ENCODE measurements at regions not wholly inside any gene's neighbourhood (a gene's known extent, or its start where the extent isn't known, plus 50 kb on each side); places are given as distances from the start of the nearest gene placed in this dataset.
A peak's percentile ranks its signal among the peaks of the same experiment; 100 is the strongest.
"Not testable (repeated sequence)": the region's sequence is repeated elsewhere in the genome, so short reads cannot be mapped to it uniquely, and the experiment has no call there.

GRCh38 chr4:82275431-82276331, 98.1 kb downstream of the HNRNPD start:
- TF ChIP-seq CTCF (IDR thresholded peaks at IDR 0.05; ENCODE audit: low read depth, low read length, poor library complexity, severe bottlenecking): peak; percentile 60
- no peak for TF ChIP-seq EZH2phosphoT487 (IDR thresholded peaks at IDR 0.05; ENCODE audit: borderline replicate concordance, low read length)
- Histone ChIP-seq H3K27me3 (ENCODE audit: control insufficient read depth, low read length) (no peaks in the 10 kb centered on the region), H3K4me3 (ENCODE audit: low read length) (no peak overlapping the region), H3K9me2 (replicated peaks; ENCODE audit: control insufficient read depth, low read length) (no peaks in the 10 kb centered on the region), H3K9me3 (ENCODE audit: control insufficient read depth, insufficient read depth, low read length) (no peaks in the 10 kb centered on the region), H3K79me2 (ENCODE audit: control insufficient read depth, low read length) (no peaks in the 10 kb centered on the region), H3K27ac (ENCODE audit: low read depth, low read length) (no peak overlapping the region), H3F3A (ENCODE audit: control insufficient read depth, insufficient read depth) (no peaks in the 10 kb centered on the region), H3K4me2 (ENCODE audit: low read length) (0 out of 2 replicates have a peak overlapping the region, but pooled peaks have one; percentile 16), H4K20me1 (ENCODE audit: control insufficient read depth, insufficient read depth, low read depth, low read length) (no peaks in the 10 kb centered on the region), H3K36me3 (ENCODE audit: control insufficient read depth, low read length) (no peaks in the 10 kb centered on the region), H3K4me1 (ENCODE audit: control insufficient read depth, low read length) (peaks cover 28% of the 10 kb centered on the region)

GRCh38 chr4:82274700-82275099, 99.1 kb downstream of the HNRNPD start:
- H3K4me2 ChIP-seq (ENCODE audit: low read length); H3K9me2 ChIP-seq (replicated peaks; ENCODE audit: control insufficient read depth, low read length); H3K27me3 ChIP-seq (ENCODE audit: control insufficient read depth, low read length); H3K79me2 ChIP-seq (ENCODE audit: control insufficient read depth, low read length); H3K9me3 ChIP-seq (ENCODE audit: control insufficient read depth, insufficient read depth, low read length); H3K36me3 ChIP-seq (ENCODE audit: control insufficient read depth, low read length); H3F3A ChIP-seq (ENCODE audit: control insufficient read depth, insufficient read depth); H3K4me3 ChIP-seq (ENCODE audit: low read length); H4K20me1 ChIP-seq (ENCODE audit: control insufficient read depth, insufficient read depth, low read depth, low read length); H3K27ac ChIP-seq (ENCODE audit: low read depth, low read length): not testable (repeated sequence)
- H3K4me1 ChIP-seq (ENCODE audit: control insufficient read depth, low read length): peaks cover 28% of the 10 kb centered on the region

- not testable (repeated sequence) for H3K4me2 ChIP-seq (ENCODE audit: low read length); H3K9me2 ChIP-seq (replicated peaks; ENCODE audit: control insufficient read depth, low read length); H4K20me1 ChIP-seq (ENCODE audit: control insufficient read depth, insufficient read depth, low read depth, low read length); H3K9me3 ChIP-seq (ENCODE audit: control insufficient read depth, insufficient read depth, low read length); H3K27ac ChIP-seq (ENCODE audit: low read depth, low read length); H3K27me3 ChIP-seq (ENCODE audit: control insufficient read depth, low read length); H3K79me2 ChIP-seq (ENCODE audit: control insufficient read depth, low read length); H3K36me3 ChIP-seq (ENCODE audit: control insufficient read depth, low read length); H3K4me3 ChIP-seq (ENCODE audit: low read length); H3F3A ChIP-seq (ENCODE audit: control insufficient read depth, insufficient read depth)
- H3K4me1 ChIP-seq (ENCODE audit: control insufficient read depth, low read length): peaks cover 35% of the 10 kb centered on the region
Observed at GRCh38 chr4:82272523-82272922, 101.3 kb downstream of the HNRNPD start.

- H3K4me2 ChIP-seq (ENCODE audit: low read length); H3K9me3 ChIP-seq (ENCODE audit: control insufficient read depth, insufficient read depth, low read length); H3F3A ChIP-seq (ENCODE audit: control insufficient read depth, insufficient read depth); H3K79me2 ChIP-seq (ENCODE audit: control insufficient read depth, low read length); H4K20me1 ChIP-seq (ENCODE audit: control insufficient read depth, insufficient read depth, low read depth, low read length); H3K9me2 ChIP-seq (replicated peaks; ENCODE audit: control insufficient read depth, low read length); H3K36me3 ChIP-seq (ENCODE audit: control insufficient read depth, low read length); H3K4me3 ChIP-seq (ENCODE audit: low read length); H3K27ac ChIP-seq (ENCODE audit: low read depth, low read length); H3K27me3 ChIP-seq (ENCODE audit: control insufficient read depth, low read length): not testable (repeated sequence)
- peaks cover 35% of the 10 kb centered on the region for H3K4me1 ChIP-seq (ENCODE audit: control insufficient read depth, low read length)
Observed at GRCh38 chr4:82271915-82272480, 101.8 kb downstream of the HNRNPD start.

- H3K4me1 ChIP-seq (ENCODE audit: control insufficient read depth, low read length): peaks cover 16% of the 10 kb centered on the region
- no peaks in the 10 kb centered on the region for H4K20me1 ChIP-seq (ENCODE audit: control insufficient read depth, insufficient read depth, low read depth, low read length)
- TF ChIP-seq CTCF (IDR thresholded peaks at IDR 0.05; ENCODE audit: low read depth, low read length, poor library complexity, severe bottlenecking): no peak
- no peak for TF ChIP-seq EZH2phosphoT487 (IDR thresholded peaks at IDR 0.05; ENCODE audit: borderline replicate concordance, low read length)
- 0 out of 2 replicates have a peak, but pooled peaks cover 3% of the 10 kb centered on the region for H3K9me3 ChIP-seq (ENCODE audit: control insufficient read depth, insufficient read depth, low read length)
- no peaks in the 10 kb centered on the region for H3F3A ChIP-seq (ENCODE audit: control insufficient read depth, insufficient read depth)
- no peaks in the 10 kb centered on the region for H3K27me3 ChIP-seq (ENCODE audit: control insufficient read depth, low read length)
- no peaks in the 10 kb centered on the region for H3K9me2 ChIP-seq (replicated peaks; ENCODE audit: control insufficient read depth, low read length)
- H3K4me2 ChIP-seq (ENCODE audit: low read length): no peak overlapping the region
- no peaks in the 10 kb centered on the region for H3K79me2 ChIP-seq (ENCODE audit: control insufficient read depth, low read length)
- H3K4me3 ChIP-seq (ENCODE audit: low read length): no peak overlapping the region
- H3K36me3 ChIP-seq (ENCODE audit: control insufficient read depth, low read length): no peaks in the 10 kb centered on the region
- no peak overlapping the region for H3K27ac ChIP-seq (ENCODE audit: low read depth, low read length)
Observed at GRCh38 chr4:82268826-82269193, 105.0 kb downstream of the HNRNPD start.

All from DOHH2 (cell line).